ENCODE measurements at regions not wholly inside any gene's neighbourhood (a gene's known extent, or its start where the extent isn't known, plus 50 kb on each side); places are given as distances from the start of the nearest gene placed in this dataset.

DNA sequence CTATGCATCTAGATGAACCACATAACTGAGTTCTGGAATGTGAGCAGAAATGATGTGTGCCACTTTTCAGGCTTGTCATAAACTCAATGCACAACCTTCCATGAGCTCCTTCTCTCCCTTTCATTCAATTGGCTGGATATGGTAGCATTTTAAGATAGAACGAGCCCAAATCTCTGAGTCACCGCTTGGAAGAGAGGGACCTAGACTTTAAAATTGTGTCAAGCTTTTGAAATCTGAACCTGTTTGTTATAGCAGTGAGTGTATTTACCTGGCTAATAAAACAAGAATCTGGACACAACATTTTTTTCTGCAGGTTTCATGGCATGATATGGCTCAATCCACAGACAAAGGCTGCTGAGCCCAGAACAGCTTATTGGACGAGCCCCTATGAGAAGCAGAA lies 297.8 kb upstream of the SPRED2 start:
- ChIA-PET CTCF (interaction anchor here (0.6 to 0.7 kb wide), 2 partner anchors 12 to 861 kb away, joined by 3 to 4 read pairs; no protein-coding TSS in a partner anchor), POLR2A (no interaction called here)
- TF ChIP-seq ZNF24 (tag by site-specific recombination; IDR thresholded peaks at IDR 0.05) (no peak), ZNF157 (tag by site-specific recombination; IDR thresholded peaks at IDR 0.05) (no peak), ZNF792 (tag by site-specific recombination; IDR thresholded peaks at IDR 0.05) (no peak), ZNF292 (tag by site-specific recombination; IDR thresholded peaks at IDR 0.05; ENCODE audit: borderline replicate concordance, low read depth) (no peak), ZNF626 (tag by site-specific recombination; IDR thresholded peaks at IDR 0.05) (no peak), ZNF169 (tag by site-specific recombination; IDR thresholded peaks at IDR 0.05) (no peak), ZNF610 (tag by site-specific recombination; IDR thresholded peaks at IDR 0.05; ENCODE audit: borderline replicate concordance) (no peak), HOXD13 (CRISPR knock-in tag; IDR thresholded peaks at IDR 0.05; ENCODE audit: borderline replicate concordance) (no peak), ZNF132 (tag by site-specific recombination; IDR thresholded peaks at IDR 0.05; ENCODE audit: borderline replicate concordance) (no peak), ZNF670 (tag by site-specific recombination; IDR thresholded peaks at IDR 0.05; ENCODE audit: low read depth) (no peak), ZNF660 (tag by site-specific recombination; IDR thresholded peaks at IDR 0.05) (no peak), ZNF701 (tag by site-specific recombination; IDR thresholded peaks at IDR 0.05) (no peak)
- TF ChIP-seq, protein P1, sequence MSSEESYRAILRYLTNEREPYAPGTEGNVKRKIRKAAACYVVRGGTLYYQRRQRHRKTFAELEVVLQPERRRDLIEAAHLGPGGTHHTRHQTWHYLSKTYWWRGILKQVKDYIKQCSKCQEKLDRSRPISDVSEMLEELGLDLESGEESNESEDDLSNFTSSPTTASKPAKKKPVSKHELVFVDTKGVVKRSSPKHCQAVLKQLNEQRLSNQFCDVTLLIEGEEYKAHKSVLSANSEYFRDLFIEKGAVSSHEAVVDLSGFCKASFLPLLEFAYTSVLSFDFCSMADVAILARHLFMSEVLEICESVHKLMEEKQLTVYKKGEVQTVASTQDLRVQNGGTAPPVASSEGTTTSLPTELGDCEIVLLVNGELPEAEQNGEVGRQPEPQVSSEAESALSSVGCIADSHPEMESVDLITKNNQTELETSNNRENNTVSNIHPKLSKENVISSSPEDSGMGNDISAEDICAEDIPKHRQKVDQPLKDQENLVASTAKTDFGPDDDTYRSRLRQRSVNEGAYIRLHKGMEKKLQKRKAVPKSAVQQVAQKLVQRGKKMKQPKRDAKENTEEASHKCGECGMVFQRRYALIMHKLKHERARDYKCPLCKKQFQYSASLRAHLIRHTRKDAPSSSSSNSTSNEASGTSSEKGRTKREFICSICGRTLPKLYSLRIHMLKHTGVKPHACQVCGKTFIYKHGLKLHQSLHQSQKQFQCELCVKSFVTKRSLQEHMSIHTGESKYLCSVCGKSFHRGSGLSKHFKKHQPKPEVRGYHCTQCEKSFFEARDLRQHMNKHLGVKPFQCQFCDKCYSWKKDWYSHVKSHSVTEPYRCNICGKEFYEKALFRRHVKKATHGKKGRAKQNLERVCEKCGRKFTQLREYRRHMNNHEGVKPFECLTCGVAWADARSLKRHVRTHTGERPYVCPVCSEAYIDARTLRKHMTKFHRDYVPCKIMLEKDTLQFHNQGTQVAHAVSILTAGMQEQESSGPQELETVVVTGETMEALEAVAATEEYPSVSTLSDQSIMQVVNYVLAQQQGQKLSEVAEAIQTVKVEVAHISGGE (tag by site-specific recombination; conservative IDR thresholded peaks at IDR 0.05; ENCODE audit: low read depth): no peak
- TF ChIP-seq, protein P2, sequence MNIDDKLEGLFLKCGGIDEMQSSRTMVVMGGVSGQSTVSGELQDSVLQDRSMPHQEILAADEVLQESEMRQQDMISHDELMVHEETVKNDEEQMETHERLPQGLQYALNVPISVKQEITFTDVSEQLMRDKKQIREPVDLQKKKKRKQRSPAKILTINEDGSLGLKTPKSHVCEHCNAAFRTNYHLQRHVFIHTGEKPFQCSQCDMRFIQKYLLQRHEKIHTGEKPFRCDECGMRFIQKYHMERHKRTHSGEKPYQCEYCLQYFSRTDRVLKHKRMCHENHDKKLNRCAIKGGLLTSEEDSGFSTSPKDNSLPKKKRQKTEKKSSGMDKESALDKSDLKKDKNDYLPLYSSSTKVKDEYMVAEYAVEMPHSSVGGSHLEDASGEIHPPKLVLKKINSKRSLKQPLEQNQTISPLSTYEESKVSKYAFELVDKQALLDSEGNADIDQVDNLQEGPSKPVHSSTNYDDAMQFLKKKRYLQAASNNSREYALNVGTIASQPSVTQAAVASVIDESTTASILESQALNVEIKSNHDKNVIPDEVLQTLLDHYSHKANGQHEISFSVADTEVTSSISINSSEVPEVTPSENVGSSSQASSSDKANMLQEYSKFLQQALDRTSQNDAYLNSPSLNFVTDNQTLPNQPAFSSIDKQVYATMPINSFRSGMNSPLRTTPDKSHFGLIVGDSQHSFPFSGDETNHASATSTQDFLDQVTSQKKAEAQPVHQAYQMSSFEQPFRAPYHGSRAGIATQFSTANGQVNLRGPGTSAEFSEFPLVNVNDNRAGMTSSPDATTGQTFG (tag by site-specific recombination; IDR thresholded peaks at IDR 0.05; ENCODE audit: borderline replicate concordance): no peak
- TF ChIP-seq, protein P3, sequence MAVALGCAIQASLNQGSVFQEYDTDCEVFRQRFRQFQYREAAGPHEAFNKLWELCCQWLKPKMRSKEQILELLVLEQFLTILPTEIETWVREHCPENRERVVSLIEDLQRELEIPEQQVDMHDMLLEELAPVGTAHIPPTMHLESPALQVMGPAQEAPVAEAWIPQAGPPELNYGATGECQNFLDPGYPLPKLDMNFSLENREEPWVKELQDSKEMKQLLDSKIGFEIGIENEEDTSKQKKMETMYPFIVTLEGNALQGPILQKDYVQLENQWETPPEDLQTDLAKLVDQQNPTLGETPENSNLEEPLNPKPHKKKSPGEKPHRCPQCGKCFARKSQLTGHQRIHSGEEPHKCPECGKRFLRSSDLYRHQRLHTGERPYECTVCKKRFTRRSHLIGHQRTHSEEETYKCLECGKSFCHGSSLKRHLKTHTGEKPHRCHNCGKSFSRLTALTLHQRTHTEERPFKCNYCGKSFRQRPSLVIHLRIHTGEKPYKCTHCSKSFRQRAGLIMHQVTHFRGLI (tag by site-specific recombination; IDR thresholded peaks at IDR 0.05): no peak
- TF ChIP-seq, protein P4, sequence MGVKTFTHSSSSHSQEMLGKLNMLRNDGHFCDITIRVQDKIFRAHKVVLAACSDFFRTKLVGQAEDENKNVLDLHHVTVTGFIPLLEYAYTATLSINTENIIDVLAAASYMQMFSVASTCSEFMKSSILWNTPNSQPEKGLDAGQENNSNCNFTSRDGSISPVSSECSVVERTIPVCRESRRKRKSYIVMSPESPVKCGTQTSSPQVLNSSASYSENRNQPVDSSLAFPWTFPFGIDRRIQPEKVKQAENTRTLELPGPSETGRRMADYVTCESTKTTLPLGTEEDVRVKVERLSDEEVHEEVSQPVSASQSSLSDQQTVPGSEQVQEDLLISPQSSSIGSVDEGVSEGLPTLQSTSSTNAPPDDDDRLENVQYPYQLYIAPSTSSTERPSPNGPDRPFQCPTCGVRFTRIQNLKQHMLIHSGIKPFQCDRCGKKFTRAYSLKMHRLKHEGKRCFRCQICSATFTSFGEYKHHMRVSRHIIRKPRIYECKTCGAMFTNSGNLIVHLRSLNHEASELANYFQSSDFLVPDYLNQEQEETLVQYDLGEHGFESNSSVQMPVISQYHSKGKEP (tag by site-specific recombination; IDR thresholded peaks at IDR 0.05): no peak
- TF ChIP-seq, protein P5, sequence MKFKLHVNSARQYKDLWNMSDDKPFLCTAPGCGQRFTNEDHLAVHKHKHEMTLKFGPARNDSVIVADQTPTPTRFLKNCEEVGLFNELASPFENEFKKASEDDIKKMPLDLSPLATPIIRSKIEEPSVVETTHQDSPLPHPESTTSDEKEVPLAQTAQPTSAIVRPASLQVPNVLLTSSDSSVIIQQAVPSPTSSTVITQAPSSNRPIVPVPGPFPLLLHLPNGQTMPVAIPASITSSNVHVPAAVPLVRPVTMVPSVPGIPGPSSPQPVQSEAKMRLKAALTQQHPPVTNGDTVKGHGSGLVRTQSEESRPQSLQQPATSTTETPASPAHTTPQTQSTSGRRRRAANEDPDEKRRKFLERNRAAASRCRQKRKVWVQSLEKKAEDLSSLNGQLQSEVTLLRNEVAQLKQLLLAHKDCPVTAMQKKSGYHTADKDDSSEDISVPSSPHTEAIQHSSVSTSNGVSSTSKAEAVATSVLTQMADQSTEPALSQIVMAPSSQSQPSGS (tag by site-specific recombination; IDR thresholded peaks at IDR 0.05; ENCODE audit: low read depth): no peak
- TF ChIP-seq, protein P6, sequence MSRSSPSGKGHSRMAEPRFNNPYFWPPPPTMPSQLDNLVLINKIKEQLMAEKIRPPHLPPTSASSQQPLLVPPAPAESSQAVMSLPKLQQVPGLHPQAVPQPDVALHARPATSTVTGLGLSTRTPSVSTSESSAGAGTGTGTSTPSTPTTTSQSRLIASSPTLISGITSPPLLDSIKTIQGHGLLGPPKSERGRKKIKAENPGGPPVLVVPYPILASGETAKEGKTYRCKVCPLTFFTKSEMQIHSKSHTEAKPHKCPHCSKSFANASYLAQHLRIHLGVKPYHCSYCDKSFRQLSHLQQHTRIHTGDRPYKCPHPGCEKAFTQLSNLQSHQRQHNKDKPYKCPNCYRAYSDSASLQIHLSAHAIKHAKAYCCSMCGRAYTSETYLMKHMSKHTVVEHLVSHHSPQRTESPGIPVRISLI (tag by site-specific recombination; IDR thresholded peaks at IDR 0.05): no peak
- TF ChIP-seq, protein P7, sequence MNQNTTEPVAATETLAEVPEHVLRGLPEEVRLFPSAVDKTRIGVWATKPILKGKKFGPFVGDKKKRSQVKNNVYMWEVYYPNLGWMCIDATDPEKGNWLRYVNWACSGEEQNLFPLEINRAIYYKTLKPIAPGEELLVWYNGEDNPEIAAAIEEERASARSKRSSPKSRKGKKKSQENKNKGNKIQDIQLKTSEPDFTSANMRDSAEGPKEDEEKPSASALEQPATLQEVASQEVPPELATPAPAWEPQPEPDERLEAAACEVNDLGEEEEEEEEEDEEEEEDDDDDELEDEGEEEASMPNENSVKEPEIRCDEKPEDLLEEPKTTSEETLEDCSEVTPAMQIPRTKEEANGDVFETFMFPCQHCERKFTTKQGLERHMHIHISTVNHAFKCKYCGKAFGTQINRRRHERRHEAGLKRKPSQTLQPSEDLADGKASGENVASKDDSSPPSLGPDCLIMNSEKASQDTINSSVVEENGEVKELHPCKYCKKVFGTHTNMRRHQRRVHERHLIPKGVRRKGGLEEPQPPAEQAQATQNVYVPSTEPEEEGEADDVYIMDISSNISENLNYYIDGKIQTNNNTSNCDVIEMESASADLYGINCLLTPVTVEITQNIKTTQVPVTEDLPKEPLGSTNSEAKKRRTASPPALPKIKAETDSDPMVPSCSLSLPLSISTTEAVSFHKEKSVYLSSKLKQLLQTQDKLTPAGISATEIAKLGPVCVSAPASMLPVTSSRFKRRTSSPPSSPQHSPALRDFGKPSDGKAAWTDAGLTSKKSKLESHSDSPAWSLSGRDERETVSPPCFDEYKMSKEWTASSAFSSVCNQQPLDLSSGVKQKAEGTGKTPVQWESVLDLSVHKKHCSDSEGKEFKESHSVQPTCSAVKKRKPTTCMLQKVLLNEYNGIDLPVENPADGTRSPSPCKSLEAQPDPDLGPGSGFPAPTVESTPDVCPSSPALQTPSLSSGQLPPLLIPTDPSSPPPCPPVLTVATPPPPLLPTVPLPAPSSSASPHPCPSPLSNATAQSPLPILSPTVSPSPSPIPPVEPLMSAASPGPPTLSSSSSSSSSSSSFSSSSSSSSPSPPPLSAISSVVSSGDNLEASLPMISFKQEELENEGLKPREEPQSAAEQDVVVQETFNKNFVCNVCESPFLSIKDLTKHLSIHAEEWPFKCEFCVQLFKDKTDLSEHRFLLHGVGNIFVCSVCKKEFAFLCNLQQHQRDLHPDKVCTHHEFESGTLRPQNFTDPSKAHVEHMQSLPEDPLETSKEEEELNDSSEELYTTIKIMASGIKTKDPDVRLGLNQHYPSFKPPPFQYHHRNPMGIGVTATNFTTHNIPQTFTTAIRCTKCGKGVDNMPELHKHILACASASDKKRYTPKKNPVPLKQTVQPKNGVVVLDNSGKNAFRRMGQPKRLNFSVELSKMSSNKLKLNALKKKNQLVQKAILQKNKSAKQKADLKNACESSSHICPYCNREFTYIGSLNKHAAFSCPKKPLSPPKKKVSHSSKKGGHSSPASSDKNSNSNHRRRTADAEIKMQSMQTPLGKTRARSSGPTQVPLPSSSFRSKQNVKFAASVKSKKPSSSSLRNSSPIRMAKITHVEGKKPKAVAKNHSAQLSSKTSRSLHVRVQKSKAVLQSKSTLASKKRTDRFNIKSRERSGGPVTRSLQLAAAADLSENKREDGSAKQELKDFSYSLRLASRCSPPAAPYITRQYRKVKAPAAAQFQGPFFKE (tag by site-specific recombination; IDR thresholded peaks at IDR 0.05; ENCODE audit: borderline replicate concordance): no peak
- Histone ChIP-seq H3K4me3 (ENCODE audit: low read depth, low read length) (no peak overlapping the region), H3K27ac (ENCODE audit: extremely low read depth, low read depth, low read length) (no peak overlapping the region), H3K4me1 (ENCODE audit: control insufficient read depth, insufficient read depth, low read length) (no peaks in the 10 kb centered on the region), H3K36me3 (ENCODE audit: control insufficient read depth in 2 of 2, insufficient read depth in 1 of 2, low read length in 2 of 2) (no peaks in the 10 kb centered on the region), H3K9me3 (ENCODE audit: control insufficient read depth, insufficient read depth, low read depth, low read length) (no peaks in the 10 kb centered on the region)
